T-helper 2 cell treated with Interferon-gamma antibody and Interleukin-4, amounts not matched to agents 100 ng/mL and 5 ng/mL, for 36 hours (primary cell): ENCODE measurements at regions not wholly inside any gene's neighbourhood (a gene's known extent, or its start where the extent isn't known, plus 50 kb on each side); places are given as distances from the start of the nearest gene placed in this dataset.

Experiments
- intact Hi-C: fragments of 100-400 bp; cut with micrococcal nuclease; formaldehyde crosslinking; loops from one replicate; pipeline ENCODE4 v1.15.1; 2023

GRCh38 chr14:101495827-101496775, 65.2 kb upstream of the DIO3 start:
- intact Hi-C loops, result no loop called here

- intact Hi-C loops, result no loop called here
Measured at GRCh38 chr14:101496776-101497683, 64.3 kb upstream of the DIO3 start.

- intact Hi-C loops, result no loop called here
Measured at GRCh38 chr14:101497684-101498525, 63.4 kb upstream of the DIO3 start.

GRCh38 chr14:101498526-101498860, 62.8 kb upstream of the DIO3 start:
- intact Hi-C loops, result no loop called here

- intact Hi-C loops, result no loop called here
Measured at GRCh38 chr14:101499080-101499479, 62.2 kb upstream of the DIO3 start.

- intact Hi-C loops, result no loop called here
Measured at GRCh38 chr14:101499513-101499912, 61.8 kb upstream of the DIO3 start.

GRCh38 chr14:101500061-101500460, 61.2 kb upstream of the DIO3 start:
- intact Hi-C loops, result no loop called here

GRCh38 chr14:101500681-101501080, 60.6 kb upstream of the DIO3 start:
- intact Hi-C loops, result no loop called here

- intact Hi-C loops, result no loop called here
Measured at GRCh38 chr14:101501341-101501740, 60.0 kb upstream of the DIO3 start.

GRCh38 chr14:101501858-101502615, 59.3 kb upstream of the DIO3 start:
- intact Hi-C loops, result no loop called here

- intact Hi-C loops, result no loop called here
Measured at GRCh38 chr14:101502761-101503392, 58.4 kb upstream of the DIO3 start.

- intact Hi-C loops, result no loop called here
Measured at GRCh38 chr14:101503431-101504095, 57.7 kb upstream of the DIO3 start.

- intact Hi-C loops, result no loop called here
Measured at GRCh38 chr14:101504096-101504948, 57.0 kb upstream of the DIO3 start.

- intact Hi-C loops, result no loop called here
Measured at GRCh38 chr14:101505236-101505970, 55.9 kb upstream of the DIO3 start.

GRCh38 chr14:101506211-101506925, 54.9 kb upstream of the DIO3 start:
- intact Hi-C loops, result no loop called here

GRCh38 chr14:101506926-101507835, 54.1 kb upstream of the DIO3 start:
- intact Hi-C loops, result no loop called here
